ENCODE measurements at regions not wholly inside any gene's neighbourhood (a gene's known extent, or its start where the extent isn't known, plus 50 kb on each side); places are given as distances from the start of the nearest gene placed in this dataset.

DNA sequence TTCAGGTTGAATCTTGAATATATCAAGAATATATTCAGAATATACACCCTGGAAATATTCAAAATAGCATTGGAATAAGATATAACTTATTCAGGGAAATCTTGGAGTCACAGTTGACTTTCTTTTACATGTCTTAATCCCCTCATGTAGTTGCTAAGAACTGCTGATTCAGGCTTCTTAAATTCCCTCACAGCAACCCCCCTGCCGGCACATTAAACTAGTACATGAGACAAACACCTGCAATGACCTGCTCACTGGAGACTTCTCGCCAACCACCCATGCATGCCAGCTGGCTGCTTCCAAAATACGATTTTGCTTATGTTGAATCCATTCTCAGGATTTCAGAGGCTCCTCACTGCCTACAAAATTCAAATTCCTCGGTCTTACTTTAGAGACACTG lies 997.1 kb downstream of the EFNB2 start:
- no peak for FAIRE-seq
- TF ChIP-seq POLR2A (IDR thresholded peaks at IDR 0.05; ENCODE audit: low read depth, low read length) (no peak), TAF1 (IDR thresholded peaks at IDR 0.05; ENCODE audit: borderline replicate concordance, low read depth, low read length) (no peak), POLR2AphosphoS5 (IDR thresholded peaks at IDR 0.05; ENCODE audit: low read depth, low read length) (no peak)
- DNase-seq (ENCODE audit: insufficient read length), result no peak

- FAIRE-seq, result no peak
- TF ChIP-seq POLR2AphosphoS5 (IDR thresholded peaks at IDR 0.05; ENCODE audit: low read depth, low read length), result no peak
- no peak for TF ChIP-seq TAF1 (IDR thresholded peaks at IDR 0.05; ENCODE audit: borderline replicate concordance, low read depth, low read length)
- no peak for TF ChIP-seq POLR2A (IDR thresholded peaks at IDR 0.05; ENCODE audit: low read depth, low read length)
- DNase-seq (ENCODE audit: insufficient read length), result no peak
These were observed 998.3 kb downstream of the EFNB2 start for GRCh38 chr13:105537113-105537512.

GRCh38 chr13:105530468-105530867 lies 1005.0 kb downstream of the EFNB2 start:
- FAIRE-seq (no peak), DNase-seq (ENCODE audit: insufficient read length) (no peak)
- TF ChIP-seq POLR2AphosphoS5 (IDR thresholded peaks at IDR 0.05; ENCODE audit: low read depth, low read length) (no peak), TAF1 (IDR thresholded peaks at IDR 0.05; ENCODE audit: borderline replicate concordance, low read depth, low read length) (no peak), POLR2A (IDR thresholded peaks at IDR 0.05; ENCODE audit: low read depth, low read length) (no peak)

- FAIRE-seq (no peak), DNase-seq (ENCODE audit: insufficient read length) (no peak)
- TF ChIP-seq POLR2AphosphoS5 (IDR thresholded peaks at IDR 0.05; ENCODE audit: low read depth, low read length) (no peak), TAF1 (IDR thresholded peaks at IDR 0.05; ENCODE audit: borderline replicate concordance, low read depth, low read length) (no peak), POLR2A (IDR thresholded peaks at IDR 0.05; ENCODE audit: low read depth, low read length) (no peak)
These were observed 1008.3 kb downstream of the EFNB2 start for GRCh38 chr13:105527127-105527526.

- DNase-seq (ENCODE audit: insufficient read length), result no peak
- no peak for FAIRE-seq
- no peak for TF ChIP-seq POLR2AphosphoS5 (IDR thresholded peaks at IDR 0.05; ENCODE audit: low read depth, low read length)
- TF ChIP-seq TAF1 (IDR thresholded peaks at IDR 0.05; ENCODE audit: borderline replicate concordance, low read depth, low read length), result no peak
- TF ChIP-seq POLR2A (IDR thresholded peaks at IDR 0.05; ENCODE audit: low read depth, low read length), result no peak
These were observed 1015.7 kb downstream of the EFNB2 start for GRCh38 chr13:105519771-105520170.

DNA sequence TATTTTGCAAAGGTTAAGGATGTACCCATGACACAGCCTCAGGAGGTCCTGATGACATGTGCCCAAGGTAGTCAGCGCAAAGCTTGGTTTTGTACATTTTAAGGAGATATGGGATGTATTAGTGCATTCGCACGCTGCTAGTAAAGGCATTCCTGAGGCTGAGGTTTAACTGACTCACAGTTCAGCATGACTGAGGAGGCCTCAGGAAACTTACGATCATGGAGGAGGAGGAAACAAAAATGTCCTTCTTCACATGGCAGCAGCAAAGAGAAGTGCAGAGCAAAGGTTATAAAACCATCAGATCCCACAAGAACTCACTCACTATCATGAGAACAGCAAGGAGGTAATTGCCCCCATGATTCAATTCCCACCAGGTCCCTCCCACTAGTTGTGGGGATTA lies 1017.4 kb downstream of the EFNB2 start:
- no peak for DNase-seq (ENCODE audit: insufficient read length)
- TF ChIP-seq TAF1 (IDR thresholded peaks at IDR 0.05; ENCODE audit: borderline replicate concordance, low read depth, low read length) (no peak), POLR2AphosphoS5 (IDR thresholded peaks at IDR 0.05; ENCODE audit: low read depth, low read length) (no peak), POLR2A (IDR thresholded peaks at IDR 0.05; ENCODE audit: low read depth, low read length) (no peak)
- FAIRE-seq, result no peak

DNA sequence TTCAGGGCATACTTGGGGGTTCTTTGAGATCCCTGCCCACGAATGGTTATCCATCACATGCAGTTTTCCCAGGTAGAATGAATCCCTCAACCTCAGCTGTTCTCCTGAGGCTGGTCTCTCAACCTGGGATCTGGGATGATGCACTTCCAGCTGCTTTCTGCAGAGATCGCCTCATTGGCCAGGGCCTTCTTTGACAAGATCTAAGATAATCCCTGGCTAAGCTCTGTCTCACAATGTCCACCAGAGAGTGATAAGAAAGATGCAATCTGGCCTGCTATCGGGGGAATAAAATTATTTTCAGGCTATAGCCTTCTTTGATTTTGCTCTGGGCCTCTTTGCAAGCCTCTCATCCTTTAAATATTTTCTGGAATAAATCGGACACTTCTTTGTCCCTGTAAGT lies 1021.1 kb downstream of the EFNB2 start:
- TF ChIP-seq POLR2A (IDR thresholded peaks at IDR 0.05; ENCODE audit: low read depth, low read length), result no peak
- no peak for TF ChIP-seq TAF1 (IDR thresholded peaks at IDR 0.05; ENCODE audit: borderline replicate concordance, low read depth, low read length)
- TF ChIP-seq POLR2AphosphoS5 (IDR thresholded peaks at IDR 0.05; ENCODE audit: low read depth, low read length), result no peak
- FAIRE-seq (no peak), DNase-seq (ENCODE audit: insufficient read length) (no peak)

DNA sequence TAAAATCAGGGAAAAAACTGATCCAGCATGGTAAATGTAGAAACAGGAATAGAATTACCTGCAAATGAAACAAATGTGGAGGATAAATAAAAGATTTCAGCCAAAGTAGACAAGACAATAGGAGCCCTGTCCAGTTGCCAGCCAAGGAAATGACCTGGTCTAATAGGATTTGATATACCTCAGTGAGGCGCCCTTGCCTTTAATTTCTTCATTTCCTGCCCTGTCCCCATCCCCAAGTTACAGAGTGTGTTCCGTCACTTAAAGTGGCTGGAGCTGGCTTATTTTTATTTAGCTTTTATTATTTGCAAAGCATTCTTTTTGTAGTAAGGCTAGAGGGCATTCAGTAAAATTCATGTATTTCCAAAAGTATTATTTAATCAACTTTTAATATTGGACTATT lies 1022.0 kb downstream of the EFNB2 start:
- TF ChIP-seq POLR2A (IDR thresholded peaks at IDR 0.05; ENCODE audit: low read depth, low read length) (no peak), POLR2AphosphoS5 (IDR thresholded peaks at IDR 0.05; ENCODE audit: low read depth, low read length) (no peak), TAF1 (IDR thresholded peaks at IDR 0.05; ENCODE audit: borderline replicate concordance, low read depth, low read length) (no peak)
- DNase-seq (ENCODE audit: insufficient read length), result no peak
- FAIRE-seq, result no peak

GRCh38 chr13:105509981-105510762 lies 1025.3 kb downstream of the EFNB2 start:
- TF ChIP-seq POLR2AphosphoS5 (IDR thresholded peaks at IDR 0.05; ENCODE audit: low read depth, low read length), result no peak
- no peak for FAIRE-seq
- no peak for DNase-seq (ENCODE audit: insufficient read length)

- DNase-seq (ENCODE audit: insufficient read length) (no peak), FAIRE-seq (no peak)
- no peak for TF ChIP-seq TAF1 (IDR thresholded peaks at IDR 0.05; ENCODE audit: borderline replicate concordance, low read depth, low read length)
- no peak for TF ChIP-seq POLR2A (IDR thresholded peaks at IDR 0.05; ENCODE audit: low read depth, low read length)
- no peak for TF ChIP-seq POLR2AphosphoS5 (IDR thresholded peaks at IDR 0.05; ENCODE audit: low read depth, low read length)
These were observed 1029.0 kb downstream of the EFNB2 start for GRCh38 chr13:105506463-105506862.

DNA sequence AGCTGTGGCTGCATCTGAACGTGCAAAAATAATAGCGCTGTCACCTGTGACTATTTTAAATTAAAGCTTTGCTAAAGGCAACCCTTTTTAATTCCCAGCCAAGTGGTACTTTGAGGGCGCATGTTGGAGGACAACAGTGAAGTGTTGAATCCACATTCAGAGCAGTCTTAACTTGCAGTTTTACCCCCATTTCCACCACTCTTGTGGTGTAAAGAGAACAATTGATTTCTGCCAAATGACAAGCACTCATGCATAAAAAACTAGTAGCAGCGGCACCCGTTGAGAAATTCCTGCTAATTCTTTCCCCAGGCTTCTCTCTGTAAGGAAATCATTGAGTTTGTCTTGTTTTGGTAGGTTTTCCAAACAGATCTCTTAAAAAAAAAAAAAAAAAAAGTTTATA lies 1033.3 kb downstream of the EFNB2 start:
- no peak for TF ChIP-seq TAF1 (IDR thresholded peaks at IDR 0.05; ENCODE audit: borderline replicate concordance, low read depth, low read length)
- TF ChIP-seq POLR2AphosphoS5 (IDR thresholded peaks at IDR 0.05; ENCODE audit: low read depth, low read length), result no peak
- TF ChIP-seq POLR2A (IDR thresholded peaks at IDR 0.05; ENCODE audit: low read depth, low read length), result no peak
- no peak for DNase-seq (ENCODE audit: insufficient read length)
- FAIRE-seq, result no peak

GRCh38 chr13:105497597-105497996 lies 1037.9 kb downstream of the EFNB2 start:
- FAIRE-seq, result no peak

More at GRCh38 chr13:105497597-105497996, 1037.9 kb downstream of the EFNB2 start:
- no peak for DNase-seq (ENCODE audit: insufficient read length)
- TF ChIP-seq TAF1 (IDR thresholded peaks at IDR 0.05; ENCODE audit: borderline replicate concordance, low read depth, low read length), result no peak
- TF ChIP-seq POLR2A (IDR thresholded peaks at IDR 0.05; ENCODE audit: low read depth, low read length), result no peak
- no peak for TF ChIP-seq POLR2AphosphoS5 (IDR thresholded peaks at IDR 0.05; ENCODE audit: low read depth, low read length)

Data from GM12892 (cell line).